Body of pancreas (tissue), 4 donors: ENCODE measurements at regions not wholly inside any gene's neighbourhood (a gene's known extent, or its start where the extent isn't known, plus 50 kb on each side); places are given as distances from the start of the nearest gene placed in this dataset.
A peak's percentile ranks its signal among the peaks of the same experiment; 100 is the strongest.
"Not testable (repeated sequence)": the region's sequence is repeated elsewhere in the genome, so short reads cannot be mapped to it uniquely, and the experiment has no call there.

Source experiments
- ATAC-seq: fragments of 150-250 bp; one replicate; pipeline ENCODE4 v1.9.1; 2016
- DNase-seq, 4 donors: peaks; one replicate each; pipeline ENCODE4 v3.0.0-alpha.2; 2019
- H3K27ac ChIP-seq, 4 donors: fragments of 200-600 bp; sonication (generic); 1 replicate in 3 of 4; 2 replicates in 1 of 4; pipeline versions ENCODE4 v1.5.1 to v1.6.1; 2016 to 2019; ENCODE audit warnings: mild to moderate bottlenecking in 1 of 4, mixed read lengths in 1 of 4, moderate library complexity in 1 of 4
- H3K27me3 ChIP-seq, 2 donors: fragments of 200-600 bp; sonication (generic); one replicate each; pipeline ENCODE4 v1.6.0; 2016; ENCODE audit warnings: mild to moderate bottlenecking in 1 of 2
- H3K36me3 ChIP-seq, 2 donors: fragments of 200-600 bp; sonication (generic); replicated peaks in 1 of 2; 2 replicates each; pipeline ENCODE4 v1.5.1; 2016; ENCODE audit warnings: low read depth in 2 of 2; ENCODE audit not compliant: insufficient read depth in 1 of 2
- H3K4me1 ChIP-seq: fragments of 200-600 bp; sonication (generic); one replicate; pipeline ENCODE4 v1.6.0; 2016
- H3K4me3 ChIP-seq, 2 donors: fragments of 200-600 bp; sonication (generic); 1 replicate in 1 of 2; 2 replicates in 1 of 2; pipeline ENCODE4 v1.5.1; 2016 to 2019
- H3K9me3 ChIP-seq, 3 donors: fragments of 200-600 bp; sonication (generic); 1 replicate in 2 of 3; 2 replicates in 1 of 3; pipeline ENCODE4 v1.5.1; 2016
- POLR2A ChIP-seq, 3 donors: fragments of 450-650 bp; IDR thresholded peaks; one replicate each; pipeline ENCODE4 v1.6.1; 2016; ENCODE audit warnings: antibody characterized with exemption in 3 of 3, mild to moderate bottlenecking in 2 of 3
- WGBS, 2 donors: methylation state at CpG; one replicate each; pipeline ENCODE4 v1.1.5; 2017; 5-methylcytosine and 5-hydroxymethylcytosine counted together
- intact Hi-C: fragments of 100-400 bp; cut with DNase I; formaldehyde crosslinking; loops from one replicate; pipeline ENCODE4 v1.15.1; 2023
- TF ChIP-seq, protein P1 (sequence below), 7 experiments: fragments of 450-650 bp in 4 of 7; fragments of 200-600 bp in 3 of 7; sonication (generic) in 3 of 7; IDR thresholded peaks; one replicate each; pipeline ENCODE4 v1.5.1; 2016 to 2019; ENCODE audit warnings: antibody characterized with exemption in 7 of 7

DNA sequence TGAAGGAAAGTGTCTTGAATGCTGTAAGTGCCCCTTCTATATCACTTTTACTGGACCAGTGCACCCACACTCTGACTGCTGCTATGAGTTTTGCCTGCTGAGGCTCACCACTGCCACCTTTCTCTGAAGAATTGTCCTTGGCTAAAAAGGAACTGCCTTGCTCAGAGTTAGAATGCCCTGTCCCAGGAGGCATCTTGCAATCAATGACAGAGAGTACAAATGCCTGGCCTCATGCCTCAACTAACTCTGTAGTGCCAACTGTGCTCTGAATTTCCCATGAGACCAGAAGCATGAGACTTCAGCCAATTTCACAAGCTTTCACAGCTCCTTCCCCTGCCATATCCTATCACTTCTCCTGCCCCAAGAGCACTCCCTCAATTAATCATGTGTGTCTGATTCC is 569.7 kb downstream of the ZNF608 start:
- Histone ChIP-seq H3K27me3 (no peaks in the 10 kb centered on the region), H3K27ac (no peak overlapping the region), H3K4me3 (no peak overlapping the region), H3K4me1 (peaks cover 4% of the 10 kb centered on the region), H3K36me3 (no peaks in the 10 kb centered on the region), H3K9me3 (no peaks in the 10 kb centered on the region)
- ATAC-seq, result peak; percentile 95
- intact Hi-C loops, result no loop called here
- TF ChIP-seq, protein P1, sequence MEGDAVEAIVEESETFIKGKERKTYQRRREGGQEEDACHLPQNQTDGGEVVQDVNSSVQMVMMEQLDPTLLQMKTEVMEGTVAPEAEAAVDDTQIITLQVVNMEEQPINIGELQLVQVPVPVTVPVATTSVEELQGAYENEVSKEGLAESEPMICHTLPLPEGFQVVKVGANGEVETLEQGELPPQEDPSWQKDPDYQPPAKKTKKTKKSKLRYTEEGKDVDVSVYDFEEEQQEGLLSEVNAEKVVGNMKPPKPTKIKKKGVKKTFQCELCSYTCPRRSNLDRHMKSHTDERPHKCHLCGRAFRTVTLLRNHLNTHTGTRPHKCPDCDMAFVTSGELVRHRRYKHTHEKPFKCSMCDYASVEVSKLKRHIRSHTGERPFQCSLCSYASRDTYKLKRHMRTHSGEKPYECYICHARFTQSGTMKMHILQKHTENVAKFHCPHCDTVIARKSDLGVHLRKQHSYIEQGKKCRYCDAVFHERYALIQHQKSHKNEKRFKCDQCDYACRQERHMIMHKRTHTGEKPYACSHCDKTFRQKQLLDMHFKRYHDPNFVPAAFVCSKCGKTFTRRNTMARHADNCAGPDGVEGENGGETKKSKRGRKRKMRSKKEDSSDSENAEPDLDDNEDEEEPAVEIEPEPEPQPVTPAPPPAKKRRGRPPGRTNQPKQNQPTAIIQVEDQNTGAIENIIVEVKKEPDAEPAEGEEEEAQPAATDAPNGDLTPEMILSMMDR (IDR thresholded peaks at IDR 0.05), result peak in 5 of 7 experiments; percentile 18 to 47 (median 41)
- TF ChIP-seq POLR2A (IDR thresholded peaks at IDR 0.05), result no peak
- DNase-seq, result peak; percentile 50 to 70 (median 66)

DNA sequence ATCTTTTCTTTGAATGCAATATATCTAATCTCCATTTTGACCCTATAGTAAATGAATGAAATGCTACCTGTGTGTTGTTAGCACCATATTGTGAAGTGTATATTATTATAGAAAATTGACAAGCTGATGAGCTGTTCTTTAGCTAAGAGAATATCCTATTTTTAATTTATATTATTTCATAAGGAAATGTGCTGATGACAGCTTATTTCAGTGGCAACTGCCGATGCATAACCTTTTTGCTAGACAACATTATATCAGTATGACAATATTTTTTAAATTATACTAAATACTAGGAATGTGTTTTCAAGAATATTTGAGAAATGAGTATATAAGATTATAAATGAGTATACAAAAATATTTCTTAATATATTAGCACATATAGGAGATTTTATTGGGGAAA is 573.1 kb downstream of the ZNF608 start:
- H3K4me1 ChIP-seq, result peaks cover 4% of the 10 kb centered on the region
- H3K27me3 ChIP-seq, result no peaks in the 10 kb centered on the region
- 97 to 100% methylated on average over 1 of the region's 1 CpG for WGBS, 2 donors
- no peaks in the 10 kb centered on the region for H3K36me3 ChIP-seq
- no peak for ATAC-seq
- intact Hi-C loops, result no loop called here
- H3K4me3 ChIP-seq, result no peak overlapping the region
- no peak overlapping the region for H3K27ac ChIP-seq
- DNase-seq, result no peak
- no peaks in the 10 kb centered on the region for H3K9me3 ChIP-seq
- TF ChIP-seq POLR2A (IDR thresholded peaks at IDR 0.05), result no peak
- TF ChIP-seq, protein P1 (IDR thresholded peaks at IDR 0.05), result no peak

DNA sequence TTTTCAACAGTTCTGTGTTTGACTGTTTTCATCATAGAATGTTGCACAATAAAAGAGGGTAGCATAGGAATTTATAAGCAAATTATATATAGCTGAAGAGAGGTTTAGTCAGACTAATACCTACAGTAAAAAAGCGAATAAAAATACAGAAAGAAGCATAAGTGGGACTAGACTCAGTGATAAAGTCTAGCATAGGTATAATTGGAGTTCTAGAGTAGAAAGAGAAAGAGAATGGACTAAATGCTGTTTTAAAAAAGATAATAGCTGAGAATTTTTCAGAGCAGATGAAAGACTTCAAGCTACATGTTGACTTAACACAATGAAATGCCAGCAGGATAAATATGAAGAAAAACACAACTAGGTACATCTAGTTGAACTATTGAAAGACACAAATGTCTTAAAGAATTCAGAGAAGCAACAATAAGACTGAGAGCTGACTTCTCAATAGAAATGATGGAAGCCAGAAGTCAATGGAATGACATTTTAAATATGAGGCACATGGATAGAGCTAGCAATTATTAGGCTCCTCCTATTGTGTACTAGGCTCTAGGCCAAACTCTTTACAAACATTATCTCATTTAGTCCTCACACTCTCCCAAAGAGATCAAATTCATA is 573.9 kb downstream of the ZNF608 start:
- Histone ChIP-seq H3K27ac (no peak overlapping the region), H3K4me3 (no peak overlapping the region), H3K36me3 (no peaks in the 10 kb centered on the region), H3K9me3 (no peaks in the 10 kb centered on the region), H3K4me1 (peaks cover 4% of the 10 kb centered on the region), H3K27me3 (no peaks in the 10 kb centered on the region)
- 83 to 94% methylated on average over 1 of the region's 1 CpG for WGBS, 2 donors
- ATAC-seq, result no peak
- no peak for TF ChIP-seq POLR2A (IDR thresholded peaks at IDR 0.05)
- TF ChIP-seq, protein P1 (IDR thresholded peaks at IDR 0.05), result no peak
- no peak for DNase-seq
- intact Hi-C loops, result no loop called here

DNA sequence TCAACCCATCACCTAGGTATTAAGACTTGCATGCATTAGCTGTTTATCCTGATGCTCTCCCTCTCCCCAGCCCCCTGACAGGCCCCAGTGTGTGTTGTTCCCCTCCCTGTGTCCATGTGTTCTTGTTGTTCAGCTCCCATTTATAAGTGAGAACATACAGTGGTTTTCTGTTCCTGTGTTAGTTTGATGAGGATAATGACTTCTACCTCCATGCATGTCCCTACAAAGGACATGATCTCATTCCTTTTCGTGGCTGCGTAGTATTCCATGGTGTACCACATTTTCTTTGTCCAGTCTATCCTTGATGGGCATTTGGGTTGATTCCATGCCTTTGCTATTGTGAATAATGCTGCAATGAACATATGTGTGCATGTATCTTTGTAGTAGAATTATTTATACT is 578.3 kb downstream of the ZNF608 start:
- H3K27ac ChIP-seq, H3K4me3 ChIP-seq, ATAC-seq, H3K9me3 ChIP-seq, H3K27me3 ChIP-seq, H3K36me3 ChIP-seq, intact Hi-C loops, H3K4me1 ChIP-seq, DNase-seq: not testable (repeated sequence)
- 88 to 95% methylated on average over 2 of the region's 2 CpGs for WGBS, 2 donors

DNA sequence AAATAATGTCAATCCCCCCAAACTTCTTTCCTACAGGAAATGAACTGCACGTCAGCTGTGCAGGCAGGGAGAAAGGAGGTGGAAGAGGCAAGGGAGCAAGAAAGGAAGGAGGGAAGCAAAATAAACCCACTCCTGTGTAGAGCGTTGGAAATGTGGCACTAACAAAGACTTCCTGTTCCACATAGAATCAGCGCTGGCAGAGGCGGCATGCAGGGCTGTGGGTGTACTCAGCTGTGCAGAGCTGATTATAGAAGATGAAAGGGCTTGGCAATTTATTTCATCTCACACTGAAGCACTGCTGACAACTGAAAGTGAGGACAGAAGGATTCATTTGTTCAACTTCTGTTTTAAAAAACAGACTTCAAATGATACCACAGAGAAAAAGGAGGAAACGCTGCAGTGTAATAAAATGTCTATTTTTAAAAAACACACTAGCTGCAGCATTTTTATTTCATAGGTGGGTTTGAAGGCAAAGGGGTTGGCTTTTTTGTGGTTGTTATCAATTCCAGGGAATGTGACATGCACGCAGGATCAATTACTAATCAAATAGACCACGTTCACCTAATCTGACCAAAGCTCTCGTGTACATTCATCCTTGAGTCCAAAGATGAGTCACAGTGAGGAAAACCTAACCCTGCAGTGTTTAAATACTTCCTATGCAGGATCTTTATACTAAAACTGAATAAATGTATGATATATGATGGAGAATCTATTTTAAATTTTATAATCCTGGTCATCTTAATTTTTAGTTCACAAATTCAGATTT is 583.5 kb downstream of the ZNF608 start:
- intact Hi-C loops, result no loop called here
- H3K4me1 ChIP-seq, result peaks cover 18% of the 10 kb centered on the region
- H3K9me3 ChIP-seq, result no peaks in the 10 kb centered on the region
- TF ChIP-seq, protein P1 (IDR thresholded peaks at IDR 0.05), result no peak
- no peak for TF ChIP-seq POLR2A (IDR thresholded peaks at IDR 0.05)
- no peak overlapping the region for H3K4me3 ChIP-seq
- peak; percentile 74 for ATAC-seq
- H3K36me3 ChIP-seq, result no peaks in the 10 kb centered on the region
- H3K27ac ChIP-seq, result peak overlapping the region in 2 of 4 donors; percentile 28 to 56
- no peaks in the 10 kb centered on the region for H3K27me3 ChIP-seq
- DNase-seq, result peak; percentile 46 to 79 (median 72)
- WGBS, 2 donors, result 5 to 16% methylated on average over 8 of the region's 8 CpGs
